Pancreas (tissue), 10 donors: ENCODE measurements at regions not wholly inside any gene's neighbourhood (a gene's known extent, or its start where the extent isn't known, plus 50 kb on each side); places are given as distances from the start of the nearest gene placed in this dataset.
A peak's percentile ranks its signal among the peaks of the same experiment; 100 is the strongest.
"Not testable (repeated sequence)": the region's sequence is repeated elsewhere in the genome, so short reads cannot be mapped to it uniquely, and the experiment has no call there.

Experiments
- ATAC-seq, 4 donors: fragments of 200-7000 bp; cut with Tn5 transposase; one replicate each; pipeline versions ENCODE4 v1.8.0 to v1.9.1; 2020; ENCODE audit warnings: mild to moderate bottlenecking in 4 of 4, moderate library complexity in 4 of 4
- DNase-seq, 6 donors: peaks; one replicate each; pipeline ENCODE4 v3.0.0-alpha.2; 2020
- FAIRE-seq: peaks from 2 replicates; lab custom pipeline; 2012; peaks lifted over from hg19 to GRCh38; lab: Jason Lieb, UNC
- H3K27ac ChIP-seq, 4 donors: fragments of 200-600 bp; sonication (generic); 1 replicate in 3 of 4; 2 replicates in 1 of 4; pipeline versions ENCODE4 v1.5.0 to v1.8.0; 2020
- H3K27me3 ChIP-seq, 4 donors: fragments of 200-600 bp; one replicate each; pipeline ENCODE4 v1.8.0; 2021
- H3K36me3 ChIP-seq, 3 donors: fragments of 200-600 bp; sonication (generic) in 1 of 3; one replicate each; pipeline versions ENCODE4 v1.5.0 to v1.8.0; 2020 to 2021
- H3K4me1 ChIP-seq, 3 donors: fragments of 200-600 bp; one replicate each; pipeline ENCODE4 v1.8.0; 2021
- H3K4me3 ChIP-seq, 4 donors: fragments of 200-600 bp; sonication (generic) in 2 of 4; one replicate each; pipeline versions ENCODE4 v1.5.0 to v1.8.0; 2020 to 2021
- H3K9me3 ChIP-seq, 4 donors: fragments of 200-600 bp; one replicate each; pipeline ENCODE4 v1.8.0; 2021
- WGBS, 2 donors: extraction: QIAGEN DNeasy Blood & Tissue Kit; methylation state at CpG; one replicate each; pipeline ENCODE4 v1.1.7; 2013; 5-methylcytosine and 5-hydroxymethylcytosine counted together
- intact Hi-C, 3 donors: fragments of 100-400 bp; cut with DNase I; formaldehyde crosslinking; loops; one replicate each; pipeline versions ENCODE4 v1.11.1 to v1.14.2; 2022
- TF ChIP-seq, protein P1 (sequence below), 4 donors: fragments of 200-600 bp; sonication (generic) in 3 of 4; IDR thresholded peaks; one replicate each; pipeline versions ENCODE4 v1.5.0 to v1.8.0; 2021; ENCODE audit warnings: antibody characterized with exemption in 4 of 4
- donor health status: healthy with polysubstance abuse.
- donor health status: DM: no; HTN: no; CAD: no; lungs with moderate emphysema.
- donor health status: DM: no; HTN: no; CAD: no.
- donor health status: control.
- donor health status: control.
- donor health status: Bipolar disorder and iron deficiency.
- donor health status: DM: yes; HTN: yes; CAD: no.
- donor health status: DM: no; HTN: no; CAD: no.
- donor health status: DM: no; HTN: no; CAD: no.
- donor health status: DM: yes; HTN: yes; CAD: no.

DNA sequence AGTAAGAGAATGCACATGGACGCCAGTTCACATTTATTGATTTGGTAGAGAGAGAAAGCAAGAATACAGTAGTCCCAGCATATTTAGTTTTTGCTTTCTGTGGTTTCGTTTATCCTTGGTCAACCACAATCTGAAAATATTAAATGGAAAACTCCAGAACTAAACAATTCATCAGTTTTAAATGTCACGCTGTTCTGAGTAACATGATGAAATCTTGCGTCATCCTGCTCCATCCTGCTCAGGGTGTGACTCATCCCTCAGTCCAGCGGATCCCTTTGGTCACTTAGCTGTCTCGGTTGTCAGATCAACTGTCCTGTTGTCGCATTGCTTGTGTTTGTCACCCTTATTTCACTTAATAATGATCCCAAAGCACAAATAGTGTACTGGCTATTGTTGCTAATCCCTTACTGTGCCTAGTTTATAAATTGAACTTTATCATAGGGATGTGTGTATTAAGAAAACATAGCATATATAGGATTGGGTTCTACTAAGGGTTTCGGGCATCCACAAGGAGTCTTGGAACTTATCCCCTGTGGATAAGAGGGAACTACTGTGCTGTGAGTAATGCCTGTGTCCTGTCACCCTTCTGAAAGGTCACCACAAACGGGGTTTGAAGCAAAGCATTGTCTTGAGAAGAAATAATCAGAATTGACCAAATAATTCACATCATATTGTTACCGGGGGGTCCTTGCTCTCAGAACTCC, 73.6 kb downstream of the OTUD1 start:
- no peak overlapping the region for H3K4me3 ChIP-seq
- no peaks in the 10 kb centered on the region for H3K9me3 ChIP-seq
- intact Hi-C loops, result no loop called here
- 71 to 88% methylated on average over 10 of the region's 10 CpGs for WGBS, 2 donors
- FAIRE-seq (no peak), ATAC-seq (peak in 1 of 4 donors; percentile 35), DNase-seq (no peak)
- H3K27ac ChIP-seq, result no peak overlapping the region
- H3K27me3 ChIP-seq, result no peaks in the 10 kb centered on the region
- no peaks in the 10 kb centered on the region for H3K36me3 ChIP-seq
- TF ChIP-seq, protein P1, sequence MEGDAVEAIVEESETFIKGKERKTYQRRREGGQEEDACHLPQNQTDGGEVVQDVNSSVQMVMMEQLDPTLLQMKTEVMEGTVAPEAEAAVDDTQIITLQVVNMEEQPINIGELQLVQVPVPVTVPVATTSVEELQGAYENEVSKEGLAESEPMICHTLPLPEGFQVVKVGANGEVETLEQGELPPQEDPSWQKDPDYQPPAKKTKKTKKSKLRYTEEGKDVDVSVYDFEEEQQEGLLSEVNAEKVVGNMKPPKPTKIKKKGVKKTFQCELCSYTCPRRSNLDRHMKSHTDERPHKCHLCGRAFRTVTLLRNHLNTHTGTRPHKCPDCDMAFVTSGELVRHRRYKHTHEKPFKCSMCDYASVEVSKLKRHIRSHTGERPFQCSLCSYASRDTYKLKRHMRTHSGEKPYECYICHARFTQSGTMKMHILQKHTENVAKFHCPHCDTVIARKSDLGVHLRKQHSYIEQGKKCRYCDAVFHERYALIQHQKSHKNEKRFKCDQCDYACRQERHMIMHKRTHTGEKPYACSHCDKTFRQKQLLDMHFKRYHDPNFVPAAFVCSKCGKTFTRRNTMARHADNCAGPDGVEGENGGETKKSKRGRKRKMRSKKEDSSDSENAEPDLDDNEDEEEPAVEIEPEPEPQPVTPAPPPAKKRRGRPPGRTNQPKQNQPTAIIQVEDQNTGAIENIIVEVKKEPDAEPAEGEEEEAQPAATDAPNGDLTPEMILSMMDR (IDR thresholded peaks at IDR 0.05), result no peak
- no peaks in the 10 kb centered on the region for H3K4me1 ChIP-seq

DNA sequence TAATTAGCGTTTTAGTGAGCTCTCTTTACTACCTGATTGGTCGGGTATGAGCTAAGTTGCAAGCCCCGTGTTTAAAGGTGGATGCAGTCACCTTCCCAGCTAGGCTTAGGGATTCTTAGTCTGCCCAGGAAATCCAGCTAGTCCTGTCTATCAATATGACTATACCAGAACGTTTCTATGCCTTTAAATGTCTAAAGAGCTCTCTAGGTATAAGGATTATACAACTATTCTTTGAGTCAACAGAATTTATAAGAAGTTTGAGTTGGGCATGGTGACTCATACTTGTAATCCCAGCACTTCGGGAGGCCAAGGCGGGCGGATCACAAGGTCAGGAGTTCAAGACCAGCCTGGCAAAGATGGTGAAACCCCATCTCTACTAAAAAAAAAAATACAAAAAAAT, 74.7 kb downstream of the OTUD1 start:
- H3K36me3 ChIP-seq, FAIRE-seq, ATAC-seq, H3K27me3 ChIP-seq, intact Hi-C loops, H3K4me3 ChIP-seq, DNase-seq, H3K9me3 ChIP-seq, H3K27ac ChIP-seq, H3K4me1 ChIP-seq: not testable (repeated sequence)
- 51 to 61% methylated on average over 7 of the region's 7 CpGs for WGBS, 2 donors

DNA sequence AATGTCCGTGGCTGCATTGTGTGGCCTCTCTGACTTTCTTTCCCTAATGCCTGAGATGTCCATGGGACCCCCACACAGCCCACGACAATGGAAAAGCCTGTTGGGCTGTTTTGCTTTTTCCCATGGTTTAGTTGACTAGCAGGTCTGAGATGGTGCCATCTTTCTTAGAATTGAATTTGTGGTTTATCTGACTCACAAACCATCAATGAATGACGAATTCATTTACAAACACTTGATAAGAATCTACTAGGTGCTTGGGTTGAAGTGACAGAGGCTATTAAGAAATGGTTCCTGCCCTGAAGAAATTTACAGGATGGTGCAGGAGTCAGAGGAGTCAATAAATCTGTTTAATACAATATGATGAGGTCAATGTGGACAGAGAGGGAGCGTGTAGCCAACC, 75.4 kb downstream of the OTUD1 start:
- WGBS, 2 donors, result 54 to 64% methylated on average over 4 of the region's 4 CpGs

DNA sequence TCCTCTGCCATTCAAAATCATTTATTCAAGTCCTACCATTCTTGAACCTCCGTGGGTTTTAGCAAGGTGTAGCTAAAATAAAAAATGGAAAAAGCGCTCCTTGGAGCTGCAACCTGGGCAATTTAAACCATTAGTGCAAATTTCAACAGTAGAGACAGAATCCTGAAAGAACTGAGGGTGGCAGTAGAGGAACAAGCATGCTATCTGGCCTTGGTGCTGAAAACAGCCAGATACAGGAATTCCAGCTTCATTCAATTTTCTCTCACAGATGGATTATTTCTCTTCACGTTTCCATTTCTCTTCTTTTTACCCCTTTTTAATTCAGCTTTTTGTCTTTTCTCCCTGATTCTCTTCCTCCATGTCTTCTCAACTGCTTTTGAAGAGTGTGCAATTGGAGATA, 77.7 kb downstream of the OTUD1 start:
- Histone ChIP-seq H3K27ac (no peak overlapping the region), H3K27me3 (no peaks in the 10 kb centered on the region), H3K4me1 (no peaks in the 10 kb centered on the region), H3K36me3 (no peaks in the 10 kb centered on the region), H3K9me3 (no peaks in the 10 kb centered on the region), H3K4me3 (no peak overlapping the region)
- ATAC-seq, result peak; percentile 56 to 80 (median 78)
- FAIRE-seq, result no peak
- TF ChIP-seq, protein P1 (IDR thresholded peaks at IDR 0.05), result peak in 3 of 4 donors; percentile 17 to 38 (median 24)
- 15 to 16% methylated on average over 3 of the region's 3 CpGs for WGBS, 2 donors
- DNase-seq, result no peak
- intact Hi-C loops, result no loop called here

More for the DNA sequence above, 75.4 kb downstream of the OTUD1 start:
- DNase-seq, result no peak
- Histone ChIP-seq H3K36me3 (no peaks in the 10 kb centered on the region), H3K9me3 (no peaks in the 10 kb centered on the region), H3K27ac (no peak overlapping the region), H3K4me3 (no peak overlapping the region), H3K27me3 (no peaks in the 10 kb centered on the region), H3K4me1 (no peaks in the 10 kb centered on the region)
- TF ChIP-seq, protein P1 (IDR thresholded peaks at IDR 0.05), result no peak
- ATAC-seq, result no peak
- intact Hi-C loops, result no loop called here
- no peak for FAIRE-seq

DNA sequence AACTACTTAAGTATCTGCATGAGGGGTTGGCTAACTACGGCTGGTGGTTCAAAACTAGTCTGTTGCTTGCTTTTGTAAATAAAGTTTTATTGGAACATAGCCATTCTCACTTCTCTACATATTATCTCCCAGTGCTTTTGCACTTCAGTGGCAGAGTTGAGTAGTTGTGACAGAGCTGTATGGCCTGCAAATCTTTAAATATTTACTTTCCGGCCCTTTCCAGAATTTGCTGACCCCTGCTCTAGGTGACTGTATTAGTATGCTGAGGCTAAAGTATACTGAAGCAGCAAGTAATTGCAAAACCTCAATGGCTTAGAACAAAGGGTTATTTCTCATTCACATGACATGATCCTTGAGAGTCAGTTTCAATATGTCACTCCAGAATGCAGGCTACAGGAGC, 78.3 kb downstream of the OTUD1 start:
- no peak for FAIRE-seq
- intact Hi-C loops, result no loop called here
- Histone ChIP-seq H3K9me3 (no peaks in the 10 kb centered on the region), H3K27me3 (no peaks in the 10 kb centered on the region), H3K4me1 (no peaks in the 10 kb centered on the region), H3K36me3 (no peaks in the 10 kb centered on the region), H3K4me3 (no peak overlapping the region), H3K27ac (no peak overlapping the region)
- 54 to 55% methylated on average over 2 of the region's 2 CpGs for WGBS, 2 donors
- ATAC-seq, result peak in 1 of 4 donors; percentile 14
- TF ChIP-seq, protein P1 (IDR thresholded peaks at IDR 0.05), result no peak
- DNase-seq, result no peak
